GM12874 (cell line): ENCODE measurements at regions not wholly inside any gene's neighbourhood (a gene's known extent, or its start where the extent isn't known, plus 50 kb on each side); places are given as distances from the start of the nearest gene placed in this dataset.

Experiments
- CTCF ChIP-seq: IDR thresholded peaks from 2 replicates; pipeline ENCODE4 v1.5.1; 2011; ENCODE audit warnings: low read depth, mild to moderate bottlenecking, control low read depth, low read length, moderate library complexity; ENCODE audit not compliant: insufficient read depth

GRCh38 chr6:8562125-8562524 lies 126.8 kb upstream of the SLC35B3 start:
- no peak for TF ChIP-seq CTCF

- no peak for TF ChIP-seq CTCF
Observed at GRCh38 chr6:8558953-8559352, 123.6 kb upstream of the SLC35B3 start.

GRCh38 chr6:8557014-8557748 lies 121.8 kb upstream of the SLC35B3 start:
- TF ChIP-seq CTCF = no peak

- TF ChIP-seq CTCF = no peak
Observed at GRCh38 chr6:8556370-8557013, 121.1 kb upstream of the SLC35B3 start.

GRCh38 chr6:8551993-8552392 lies 116.6 kb upstream of the SLC35B3 start:
- no peak for TF ChIP-seq CTCF

- TF ChIP-seq CTCF = no peak
Observed at GRCh38 chr6:8551386-8551785, 116.0 kb upstream of the SLC35B3 start.

GRCh38 chr6:8549074-8549790 lies 113.9 kb upstream of the SLC35B3 start:
- TF ChIP-seq CTCF = no peak
